HG02623 (cell line): ENCODE measurements at regions not wholly inside any gene's neighbourhood (a gene's known extent, or its start where the extent isn't known, plus 50 kb on each side); places are given as distances from the start of the nearest gene placed in this dataset.
A peak's percentile ranks its signal among the peaks of the same experiment; 100 is the strongest.
"Not testable (repeated sequence)": the region's sequence is repeated elsewhere in the genome, so short reads cannot be mapped to it uniquely, and the experiment has no call there.

Experiments used
- ATAC-seq: cut with Tn5 transposase; IDR thresholded peaks from one replicate; pipeline ENCODE4 v1.9.1; 2021; ENCODE audit warnings: moderate library complexity; ENCODE audit not compliant: unreplicated experiment

DNA sequence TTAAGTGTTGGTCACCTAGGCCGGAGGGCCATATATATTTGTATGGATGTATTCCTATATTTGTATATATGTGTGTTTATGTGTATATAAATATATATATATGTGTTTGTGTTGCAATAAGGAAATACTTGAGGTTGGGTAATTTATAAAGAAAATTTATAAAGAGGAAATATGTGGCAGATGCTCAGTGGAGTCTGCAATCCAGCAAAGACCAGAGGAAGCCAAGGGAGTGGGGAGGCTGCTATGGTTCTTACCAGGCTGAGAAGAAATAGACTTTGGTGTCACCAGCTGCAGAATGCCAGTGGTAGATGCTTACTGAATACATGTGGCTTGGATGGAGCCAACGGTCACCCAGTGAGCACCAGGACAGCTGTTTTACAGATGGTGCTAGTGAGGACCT is 97.4 kb upstream of the ELOVL5 start:
- no peak for ATAC-seq

DNA sequence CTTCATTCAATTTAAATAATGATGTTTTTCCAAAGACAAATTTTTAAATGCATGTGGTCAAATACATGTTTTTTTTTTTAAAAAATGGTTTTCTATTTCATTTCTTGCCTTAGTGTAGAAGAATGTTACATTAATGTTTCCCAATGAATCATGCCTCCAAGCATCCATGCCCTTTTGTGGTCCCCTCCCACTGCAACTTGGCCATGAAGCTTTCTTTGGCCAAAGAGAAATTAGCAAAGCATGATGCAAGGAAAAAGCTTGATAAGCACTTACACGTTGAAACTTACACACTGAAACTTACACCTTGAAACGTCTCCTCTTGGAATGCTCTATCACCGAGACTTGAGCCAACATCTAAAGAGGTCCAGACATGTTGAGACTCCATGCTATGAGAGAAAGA is 93.0 kb upstream of the ELOVL5 start:
- ATAC-seq, result no peak

DNA sequence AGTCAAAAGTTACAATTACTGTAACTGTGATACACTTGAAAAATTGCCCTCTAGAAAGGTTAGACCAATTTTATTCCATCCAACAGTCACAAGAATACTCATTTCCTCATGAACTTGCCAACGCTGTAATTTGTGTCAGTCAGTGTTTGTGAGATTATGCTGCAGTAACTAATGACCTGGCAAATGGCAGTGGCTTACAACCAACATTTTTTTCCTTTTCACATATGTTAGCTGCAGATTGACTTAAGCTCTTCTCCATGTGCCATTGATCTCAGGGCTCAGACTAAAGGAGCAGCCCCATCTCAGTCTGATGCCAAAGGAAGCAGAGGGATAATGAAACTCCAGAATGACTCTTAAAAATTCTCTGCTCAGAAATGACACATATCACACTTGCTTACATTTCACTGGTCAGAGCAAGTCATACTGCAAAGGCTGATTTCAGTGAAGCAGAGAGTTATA is 92.3 kb upstream of the ELOVL5 start:
- ATAC-seq, result peak; percentile 66

DNA sequence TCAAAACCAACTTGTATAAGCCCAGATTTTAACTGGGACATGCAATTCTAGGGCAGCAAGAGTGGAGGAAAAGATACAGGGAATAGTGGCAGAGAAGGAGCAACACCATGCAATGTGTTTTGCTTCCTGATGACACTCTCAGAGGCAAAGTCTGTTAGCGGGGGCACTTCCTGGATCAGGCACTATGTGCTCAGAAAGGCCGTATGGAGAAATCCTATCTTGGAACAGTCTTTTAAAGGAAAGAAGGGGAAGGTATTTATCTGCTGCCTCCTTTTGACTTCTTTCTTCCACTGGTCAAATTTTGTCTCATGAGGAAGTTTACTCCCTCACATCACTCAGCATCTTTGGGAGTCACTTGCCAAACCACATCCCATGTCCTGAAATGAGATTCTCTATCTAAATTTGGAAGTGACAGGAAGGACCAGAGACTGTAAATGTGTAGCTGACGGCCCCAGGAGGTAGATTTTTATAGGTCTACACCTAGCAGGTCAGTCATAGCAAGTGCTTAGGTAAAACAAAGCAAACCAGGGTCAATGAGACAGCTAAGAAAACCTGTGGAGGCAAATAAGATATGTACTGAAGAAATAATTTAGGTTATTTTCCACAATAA is 91.7 kb upstream of the ELOVL5 start:
- ATAC-seq, result no peak

DNA sequence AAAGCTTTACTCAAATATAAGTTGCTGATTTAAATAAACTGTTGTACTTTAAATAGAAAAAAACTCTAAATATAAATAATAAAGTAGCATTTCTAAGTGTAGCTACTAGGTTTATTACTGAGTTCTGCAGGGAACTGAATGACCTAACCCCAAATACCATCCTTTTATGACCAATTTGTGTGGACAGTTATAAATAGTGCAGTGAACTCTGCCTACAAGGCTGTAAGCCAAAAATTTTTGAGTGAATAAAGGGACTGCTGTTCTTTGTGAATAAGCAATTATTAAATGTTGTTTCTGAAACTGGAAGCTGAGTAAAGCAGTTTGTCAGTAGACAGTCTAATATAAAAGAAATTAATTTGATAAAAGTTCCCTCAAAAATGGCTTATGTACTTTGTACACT is 90.8 kb upstream of the ELOVL5 start:
- ATAC-seq, result no peak

DNA sequence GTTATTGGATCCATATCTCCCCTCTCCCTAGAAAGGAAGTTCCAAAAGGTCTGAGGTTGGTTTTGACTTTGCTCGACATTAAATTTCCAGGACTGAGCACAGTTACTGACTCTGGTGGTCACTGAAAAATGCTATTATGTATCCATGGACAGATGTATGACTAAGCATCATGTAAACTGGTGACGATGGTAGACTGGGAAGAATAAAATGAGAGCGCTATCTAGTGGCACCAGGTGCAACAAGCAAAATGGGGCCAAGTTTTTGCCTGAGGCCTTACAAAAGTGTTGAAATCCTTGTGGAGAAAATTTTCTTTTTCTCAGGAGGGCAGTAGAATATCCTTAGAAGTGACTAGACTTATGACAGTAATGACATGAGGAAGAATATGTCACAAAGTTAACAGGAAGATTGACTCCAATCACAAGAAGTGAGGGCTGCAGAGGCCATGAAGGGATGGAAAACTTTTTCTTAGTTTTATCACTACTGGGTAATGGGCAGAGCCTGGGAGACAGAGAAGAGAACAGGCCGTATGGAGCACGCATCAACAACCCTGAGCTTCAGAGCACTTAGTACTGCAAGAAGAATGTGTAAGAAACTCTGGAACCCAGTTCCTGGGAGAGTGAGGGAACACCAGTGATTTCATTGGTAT is 88.9 kb upstream of the ELOVL5 start:
- no peak for ATAC-seq

DNA sequence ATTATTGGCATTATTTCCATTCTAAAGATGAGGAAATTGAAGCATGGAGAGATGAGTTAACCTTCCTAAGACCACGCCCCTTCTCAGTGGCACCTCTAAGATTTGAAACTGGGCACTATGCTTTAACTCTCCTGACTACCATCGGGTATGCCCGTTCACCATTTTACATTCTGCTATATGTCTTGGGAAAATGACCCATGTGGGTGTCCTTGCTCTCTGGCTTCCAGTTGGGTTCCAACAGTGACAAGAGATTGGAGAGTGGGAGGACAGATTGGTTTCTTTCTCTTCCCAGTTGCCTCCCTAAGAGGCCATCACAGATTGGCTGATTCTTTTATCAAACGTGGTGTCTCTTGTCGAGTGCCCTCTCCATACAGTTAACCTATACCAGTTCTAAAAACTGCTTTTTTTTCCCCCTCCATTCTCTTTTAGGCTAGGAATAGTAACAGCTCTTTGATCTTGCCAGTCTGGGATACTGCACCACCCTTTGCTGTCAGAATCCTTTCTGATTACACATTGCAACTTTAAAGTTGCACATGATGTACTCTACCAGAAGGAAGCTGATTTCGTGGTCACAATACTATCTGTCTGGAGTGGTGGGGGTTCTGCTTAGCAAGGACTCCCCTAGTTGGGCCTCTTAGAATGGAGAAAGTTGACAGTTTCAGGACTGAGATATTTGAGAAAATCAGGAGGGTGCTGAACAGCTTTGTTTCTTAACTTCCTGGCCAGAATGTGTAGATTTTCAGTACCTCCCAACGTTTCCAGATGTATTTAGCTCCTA is 88.0 kb upstream of the ELOVL5 start:
- ATAC-seq, result no peak

DNA sequence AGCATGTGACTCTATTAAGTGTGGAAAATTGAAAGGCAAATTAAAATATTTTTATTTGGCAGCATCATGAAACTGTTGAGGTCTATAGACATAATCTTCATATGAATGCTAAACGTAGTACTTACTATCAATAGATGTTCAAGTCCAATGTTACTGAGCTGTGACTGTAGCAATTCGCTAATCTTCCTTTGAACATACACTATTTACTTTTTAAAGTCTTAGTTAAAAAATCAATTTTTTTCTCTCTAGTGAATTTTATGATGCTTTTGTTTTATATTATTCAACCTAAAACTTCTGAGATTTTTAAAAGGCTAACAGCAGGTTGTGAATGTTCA is 85.2 kb upstream of the ELOVL5 start:
- no peak for ATAC-seq

DNA sequence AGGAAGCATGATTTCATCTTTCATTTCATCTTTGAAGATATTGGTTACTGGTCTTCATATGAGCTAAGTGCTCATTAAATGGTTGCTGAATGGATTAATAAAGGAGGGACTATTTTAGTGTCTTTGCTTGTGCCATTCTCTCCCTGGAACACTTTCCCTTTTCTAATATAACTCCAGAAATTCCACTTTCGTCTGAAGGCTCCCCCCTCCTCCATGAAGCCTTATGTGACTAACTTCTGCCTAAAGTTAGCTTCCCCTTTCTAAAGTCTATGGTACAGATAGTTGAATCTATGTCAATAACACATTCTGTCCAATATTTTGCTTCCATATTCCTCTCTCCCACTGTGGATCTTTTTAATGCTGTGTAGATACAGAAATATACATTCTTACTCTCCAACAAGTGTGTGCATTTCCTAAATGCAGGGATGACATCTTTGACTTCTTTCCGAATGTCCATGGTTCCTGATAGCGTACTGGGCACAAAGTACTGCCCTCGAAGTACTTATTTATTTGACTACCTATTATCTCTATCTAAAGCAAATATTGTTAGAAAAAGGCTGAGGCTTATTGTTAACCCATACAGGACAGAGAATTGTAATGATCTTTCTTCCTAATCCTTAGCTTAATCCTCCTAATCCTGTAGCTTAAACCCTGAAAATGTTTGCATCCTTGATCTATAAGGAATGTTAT is 84.7 kb upstream of the ELOVL5 start:
- no peak for ATAC-seq

DNA sequence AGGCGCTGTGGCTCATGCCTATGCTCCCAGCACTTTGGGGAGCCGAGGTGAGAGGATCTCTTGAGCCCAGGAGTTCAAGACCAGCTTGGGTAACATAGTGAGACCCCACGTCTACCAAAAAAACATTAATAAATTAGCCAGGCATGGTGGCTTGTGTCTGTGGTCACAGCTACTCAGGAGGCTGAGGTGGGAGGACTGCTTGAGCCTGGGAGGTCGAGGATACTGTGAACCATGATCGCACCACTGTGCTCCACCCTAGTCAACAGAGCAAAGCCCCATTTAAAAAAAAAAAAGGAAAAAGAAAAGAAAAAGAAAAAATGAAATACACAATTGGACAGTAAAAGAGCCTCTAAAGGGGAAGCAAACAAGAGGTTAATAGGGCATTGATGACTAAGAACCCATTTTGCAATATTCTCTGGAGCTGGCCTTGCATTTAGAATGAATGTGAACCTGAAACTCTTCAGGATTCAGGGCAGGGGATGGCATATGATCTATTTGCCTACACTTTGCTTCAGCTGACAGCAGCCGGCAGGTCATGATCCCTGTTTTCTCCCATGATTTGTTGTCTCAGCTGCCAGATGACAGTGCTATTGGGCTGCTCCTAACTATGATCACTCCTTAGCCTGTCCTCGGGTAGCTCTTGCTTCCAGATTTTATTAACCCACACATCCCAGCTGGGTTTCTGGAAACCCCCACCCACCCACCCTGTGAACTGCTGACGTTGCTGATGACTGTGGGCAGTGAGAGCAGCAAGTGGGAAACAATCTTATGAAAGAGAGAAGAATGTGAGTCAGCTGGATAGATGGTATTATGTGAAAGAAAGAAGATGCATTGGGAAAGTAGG is 83.8 kb upstream of the ELOVL5 start:
- ATAC-seq, result no peak

DNA sequence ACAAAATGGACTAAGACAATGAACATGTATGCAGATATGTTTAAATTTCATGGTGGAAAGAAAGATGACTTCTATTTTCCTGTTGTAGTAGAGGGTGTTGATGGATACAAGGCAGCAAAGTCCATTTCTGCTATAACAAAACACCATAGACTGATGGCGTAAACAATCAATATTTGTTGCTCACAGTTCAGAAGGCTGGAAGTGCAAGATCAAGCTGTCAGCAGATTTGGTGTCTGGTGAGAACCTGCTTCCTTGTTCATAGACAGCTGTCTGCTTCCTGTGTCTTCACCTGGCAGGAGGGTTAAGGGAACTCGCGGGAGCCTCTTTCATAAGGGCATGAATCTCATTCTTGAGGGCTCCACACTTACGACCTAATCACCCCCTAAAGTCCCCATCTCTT is 83.0 kb upstream of the ELOVL5 start:
- no peak for ATAC-seq

DNA sequence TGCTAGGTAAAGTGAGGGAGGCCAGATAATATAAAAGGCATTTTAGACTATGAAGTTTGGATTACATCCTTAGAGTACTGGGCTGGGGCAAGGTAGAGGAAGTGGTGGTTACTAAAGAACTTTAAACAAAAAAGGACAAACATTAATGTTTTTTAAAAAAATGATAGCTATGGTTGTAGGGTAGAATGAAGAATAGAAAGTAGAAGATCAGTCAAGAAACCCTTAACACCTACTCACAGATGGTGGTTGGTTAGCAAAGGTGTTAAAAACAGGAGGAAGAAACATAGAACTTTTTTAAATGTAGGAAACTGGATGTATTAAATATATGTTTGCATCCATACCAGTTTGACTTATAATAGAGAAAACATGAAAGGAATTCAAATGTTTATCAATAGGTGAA is 80.7 kb upstream of the ELOVL5 start:
- ATAC-seq, result no peak

DNA sequence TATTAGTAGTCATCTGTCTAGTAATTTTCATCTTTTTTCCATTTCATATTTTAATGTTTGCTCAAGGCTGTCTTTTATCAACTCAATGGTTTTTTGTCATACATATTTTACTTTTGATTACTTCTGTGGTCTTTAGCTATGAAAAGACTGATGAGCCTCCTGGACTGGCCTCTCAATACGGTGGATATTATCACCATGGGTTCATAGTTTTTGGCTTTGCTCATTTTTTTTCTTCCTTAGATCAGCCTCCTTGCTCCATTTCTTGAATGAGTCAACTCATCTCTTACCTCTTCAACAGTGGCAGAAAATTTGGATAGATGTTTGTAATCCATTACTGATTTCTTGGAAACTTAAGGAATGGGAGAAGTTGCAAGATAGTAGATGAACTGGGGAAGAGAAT is 80.1 kb upstream of the ELOVL5 start:
- no peak for ATAC-seq

DNA sequence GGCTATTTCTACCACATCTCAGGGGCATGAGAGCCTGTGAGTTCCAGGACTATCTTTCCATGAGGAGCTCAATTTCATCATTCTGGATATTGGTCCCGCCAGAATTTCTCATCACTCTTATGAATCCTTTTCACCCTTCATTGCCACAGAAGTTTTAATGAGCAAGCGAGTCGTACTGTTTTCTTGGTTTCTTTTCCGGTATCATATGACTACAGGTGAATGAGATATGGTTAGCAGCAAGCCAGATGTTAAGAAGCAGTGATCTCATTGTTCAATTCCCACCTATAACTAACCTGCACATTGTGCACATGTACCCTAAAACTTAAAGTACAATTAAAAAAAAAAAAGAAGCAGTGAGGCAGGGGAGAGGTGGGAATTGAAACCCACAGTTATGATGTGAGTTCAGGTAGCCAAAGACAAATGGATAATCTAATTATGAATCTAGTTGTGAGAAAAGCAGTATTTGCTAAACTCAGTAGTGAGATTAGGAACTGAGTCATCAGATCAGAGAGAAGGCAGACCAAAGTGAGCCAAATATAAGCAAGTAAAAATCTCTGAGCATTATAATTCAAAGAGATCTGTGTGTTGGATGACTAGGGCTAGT is 78.0 kb upstream of the ELOVL5 start:
- ATAC-seq, result peak; percentile 82

DNA sequence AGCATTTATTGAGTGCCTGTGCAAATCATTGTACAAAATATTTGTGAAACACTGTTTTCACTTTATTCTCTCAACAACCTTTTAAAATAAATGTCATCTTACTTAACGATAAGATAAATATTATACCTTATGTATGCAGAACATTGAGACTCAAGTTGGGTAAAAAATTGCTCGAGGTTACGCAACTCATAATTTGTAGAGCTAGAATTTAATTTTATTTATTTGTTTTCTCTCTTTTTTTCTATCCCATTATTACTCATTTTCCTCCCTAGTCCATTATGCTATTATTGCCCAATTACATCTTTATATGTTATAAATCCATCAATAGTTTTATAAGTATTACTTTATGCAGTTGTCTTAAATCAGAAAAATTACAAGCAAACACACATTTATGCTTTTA is 77.4 kb upstream of the ELOVL5 start:
- ATAC-seq, result no peak

DNA sequence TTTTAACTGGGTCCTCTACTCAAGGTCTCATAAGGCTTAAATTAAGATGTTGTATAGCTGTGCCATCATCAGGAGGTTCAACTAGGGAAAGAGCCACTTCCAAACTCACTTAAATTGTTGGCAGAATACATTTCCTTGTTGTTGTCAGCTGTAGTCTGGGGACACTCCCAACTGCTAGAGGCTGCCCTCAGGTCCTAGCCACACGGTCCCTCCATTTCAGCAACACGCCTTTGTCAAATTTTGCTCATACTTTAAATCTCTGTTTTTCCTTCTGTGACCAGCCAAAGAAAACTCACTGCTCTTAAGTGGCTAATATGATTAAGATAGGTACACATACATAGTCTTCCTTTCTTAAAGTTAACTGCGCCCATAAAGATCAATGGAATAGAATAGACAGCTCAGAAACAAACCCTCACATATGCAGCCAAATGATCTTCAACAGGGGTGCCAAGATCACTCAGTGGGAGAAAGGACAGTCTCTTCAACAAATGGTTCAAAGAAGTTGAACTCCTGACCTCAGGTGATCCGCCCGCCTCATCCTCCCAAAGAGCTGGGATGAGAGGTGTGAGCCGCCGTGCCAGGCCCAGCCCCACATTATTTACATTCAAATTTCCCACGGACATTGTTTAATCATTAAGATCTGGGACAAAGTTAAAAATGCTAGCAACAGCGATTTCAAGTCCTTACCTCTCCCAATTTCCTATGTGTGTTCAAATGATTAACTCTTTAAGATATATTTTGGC is 76.4 kb upstream of the ELOVL5 start:
- no peak for ATAC-seq

DNA sequence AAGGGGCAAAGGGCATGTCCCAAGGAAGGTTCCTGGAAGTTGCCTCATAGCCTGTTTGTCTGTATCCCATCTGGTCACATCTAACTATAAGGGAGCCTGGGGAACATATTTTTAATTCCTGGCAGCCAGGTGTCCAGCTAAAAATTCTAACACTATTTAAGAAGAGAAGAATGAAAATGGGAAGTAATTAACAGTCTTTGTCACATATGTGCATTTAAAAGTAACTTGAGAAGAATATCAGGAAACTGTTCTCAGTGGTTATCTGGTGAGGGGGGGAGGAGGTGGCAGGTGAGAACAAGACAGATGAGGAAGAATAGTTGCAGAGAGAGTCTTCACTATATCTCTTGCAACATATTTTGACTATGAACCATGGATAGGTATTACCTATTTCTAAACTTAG is 75.5 kb upstream of the ELOVL5 start:
- ATAC-seq, result no peak

DNA sequence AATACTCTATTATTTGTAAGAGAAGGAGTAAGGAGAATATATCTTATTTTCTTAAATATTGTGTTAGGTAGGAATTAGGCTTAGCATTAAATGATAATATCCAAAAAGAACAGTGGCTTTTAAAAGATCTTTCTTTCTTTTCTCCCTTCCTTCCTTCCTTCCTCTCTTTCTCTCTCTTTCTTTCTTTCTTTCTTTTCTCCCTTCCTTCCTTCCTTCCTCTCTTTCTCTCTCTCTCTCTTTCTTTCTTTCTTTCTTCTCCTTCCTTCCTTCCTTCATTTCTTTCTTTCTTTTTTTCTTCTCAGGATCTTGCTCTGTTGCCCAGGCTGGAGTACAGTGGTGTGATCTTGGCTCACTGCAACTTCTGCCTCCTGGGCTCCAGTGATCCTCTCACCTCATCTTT is 74.8 kb upstream of the ELOVL5 start:
- not testable (repeated sequence) for ATAC-seq

DNA sequence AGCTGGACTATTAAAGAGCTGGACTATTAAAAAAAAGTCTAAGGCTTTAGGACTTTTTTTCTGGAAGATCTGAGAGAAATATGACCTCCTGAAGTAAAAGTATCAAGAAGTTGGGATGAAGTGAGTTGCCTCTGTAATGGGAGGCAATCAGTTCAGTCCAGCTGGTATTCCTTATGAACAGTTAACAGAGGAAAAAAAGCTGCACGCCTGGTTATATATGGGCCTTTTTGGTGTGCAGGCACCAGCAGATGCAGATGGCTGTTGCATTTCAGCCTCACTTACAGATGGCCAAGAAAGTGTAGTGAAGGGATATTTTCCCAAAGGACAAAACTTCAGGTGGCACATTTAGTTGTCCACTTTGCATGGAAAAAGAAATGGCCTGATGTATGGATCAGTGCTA is 70.3 kb upstream of the ELOVL5 start:
- ATAC-seq, result no peak

DNA sequence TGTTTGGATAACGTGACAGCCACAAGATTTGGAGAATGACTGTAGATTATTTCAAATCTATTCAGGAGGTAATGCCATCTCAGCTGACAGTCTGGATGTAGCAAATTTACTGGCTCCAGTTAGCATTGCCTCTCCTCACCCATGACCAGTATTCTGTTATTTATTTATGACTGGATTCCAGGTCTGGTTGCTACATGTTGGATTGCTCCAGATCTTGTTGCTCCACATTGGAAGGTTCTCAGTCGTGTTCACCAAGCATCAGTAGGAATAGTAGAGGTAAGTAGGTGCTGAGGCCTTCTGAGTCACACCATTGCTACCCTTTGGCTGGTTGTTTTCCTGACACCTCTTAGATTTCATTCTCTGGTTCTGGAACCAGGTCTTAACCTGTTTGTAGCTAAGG is 69.5 kb upstream of the ELOVL5 start:
- ATAC-seq, result no peak
